IPS DF 4.7 (cell line): ENCODE measurements at regions not wholly inside any gene's neighbourhood (a gene's known extent, or its start where the extent isn't known, plus 50 kb on each side); places are given as distances from the start of the nearest gene placed in this dataset.
"Not testable (repeated sequence)": the region's sequence is repeated elsewhere in the genome, so short reads cannot be mapped to it uniquely, and the experiment has no call there.

ENCODE experiments used
- DNase-seq: peaks from one replicate; pipeline ENCODE4 v3.0.0-alpha.2; 2013; ENCODE audit warnings: low spot score; ENCODE audit errors: extremely low read depth

DNA sequence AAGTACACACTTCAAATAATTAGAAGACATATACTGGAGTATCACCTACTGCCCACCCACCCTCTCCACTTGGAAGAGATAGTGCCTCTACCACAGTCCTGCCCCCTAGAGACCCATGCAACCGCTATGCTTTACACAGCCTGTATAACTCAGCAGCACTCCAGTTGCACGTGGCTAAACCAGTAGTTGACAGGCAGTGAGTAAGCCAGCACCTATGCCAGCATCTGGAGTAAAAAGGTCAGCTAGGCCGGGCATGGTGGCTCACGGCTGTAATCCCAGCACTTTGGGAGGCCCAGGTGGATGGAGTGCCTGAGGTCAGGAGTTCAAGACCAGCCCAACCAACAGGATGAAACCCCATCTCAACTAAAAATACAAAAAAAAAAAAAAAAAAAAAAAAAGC, 356.4 kb downstream of the NR2F1-AS1 start:
- DNase-seq = no peak

GRCh38 chr5:93221773-93222172, 359.2 kb downstream of the NR2F1-AS1 start:
- DNase-seq = no peak

DNA sequence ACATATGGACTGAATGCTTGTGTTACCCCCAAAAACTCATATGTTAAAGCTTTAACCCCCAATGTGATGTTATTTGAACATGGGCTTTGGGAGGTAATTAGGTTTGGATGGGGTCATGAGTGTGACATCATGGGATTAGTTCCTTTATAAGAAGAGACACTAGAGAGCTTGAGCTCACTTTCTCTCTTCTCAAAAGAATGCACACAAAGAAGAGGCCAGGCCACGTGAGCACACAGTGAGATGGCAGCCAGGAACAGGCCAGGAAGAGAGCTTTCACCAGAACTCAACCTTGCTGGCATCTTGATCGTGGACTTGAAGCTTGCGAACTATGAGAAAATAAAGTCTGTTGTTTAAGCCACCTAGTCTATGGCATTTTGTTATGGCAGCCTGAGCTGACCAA, 360.6 kb downstream of the NR2F1-AS1 start:
- DNase-seq = no peak

GRCh38 chr5:93219641-93220145, 361.3 kb downstream of the NR2F1-AS1 start:
- no peak for DNase-seq

- DNase-seq = not testable (repeated sequence)
Measured at GRCh38 chr5:93213111-93213794, 367.8 kb downstream of the NR2F1-AS1 start.

GRCh38 chr5:93209476-93209875, 371.5 kb downstream of the NR2F1-AS1 start:
- no peak for DNase-seq

- no peak for DNase-seq
Measured at GRCh38 chr5:93208141-93208751, 372.8 kb downstream of the NR2F1-AS1 start.

- no peak for DNase-seq
Measured at GRCh38 chr5:93206203-93206602, 374.8 kb downstream of the NR2F1-AS1 start.

- no peak for DNase-seq
Measured at GRCh38 chr5:93201061-93201460, 380.0 kb downstream of the NR2F1-AS1 start.

DNA sequence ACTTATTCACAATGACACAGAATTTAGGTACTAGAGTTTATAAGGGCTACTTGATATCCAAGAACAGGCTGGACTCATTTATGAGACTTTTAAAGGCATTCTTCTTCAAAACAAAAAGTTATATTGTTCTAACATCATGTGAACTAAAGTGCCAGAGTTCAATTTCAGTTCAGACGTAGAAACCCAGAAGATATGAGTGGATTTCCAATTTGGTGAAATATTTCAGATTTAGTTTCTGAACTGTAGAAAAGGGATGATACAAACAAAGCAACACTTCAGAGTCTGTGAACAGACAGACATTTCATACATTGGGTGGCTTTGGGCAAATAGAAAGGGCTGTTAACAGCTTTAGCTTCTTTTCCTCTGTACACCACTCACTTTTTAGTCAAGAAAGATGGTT, 384.0 kb downstream of the NR2F1-AS1 start:
- DNase-seq = no peak

DNA sequence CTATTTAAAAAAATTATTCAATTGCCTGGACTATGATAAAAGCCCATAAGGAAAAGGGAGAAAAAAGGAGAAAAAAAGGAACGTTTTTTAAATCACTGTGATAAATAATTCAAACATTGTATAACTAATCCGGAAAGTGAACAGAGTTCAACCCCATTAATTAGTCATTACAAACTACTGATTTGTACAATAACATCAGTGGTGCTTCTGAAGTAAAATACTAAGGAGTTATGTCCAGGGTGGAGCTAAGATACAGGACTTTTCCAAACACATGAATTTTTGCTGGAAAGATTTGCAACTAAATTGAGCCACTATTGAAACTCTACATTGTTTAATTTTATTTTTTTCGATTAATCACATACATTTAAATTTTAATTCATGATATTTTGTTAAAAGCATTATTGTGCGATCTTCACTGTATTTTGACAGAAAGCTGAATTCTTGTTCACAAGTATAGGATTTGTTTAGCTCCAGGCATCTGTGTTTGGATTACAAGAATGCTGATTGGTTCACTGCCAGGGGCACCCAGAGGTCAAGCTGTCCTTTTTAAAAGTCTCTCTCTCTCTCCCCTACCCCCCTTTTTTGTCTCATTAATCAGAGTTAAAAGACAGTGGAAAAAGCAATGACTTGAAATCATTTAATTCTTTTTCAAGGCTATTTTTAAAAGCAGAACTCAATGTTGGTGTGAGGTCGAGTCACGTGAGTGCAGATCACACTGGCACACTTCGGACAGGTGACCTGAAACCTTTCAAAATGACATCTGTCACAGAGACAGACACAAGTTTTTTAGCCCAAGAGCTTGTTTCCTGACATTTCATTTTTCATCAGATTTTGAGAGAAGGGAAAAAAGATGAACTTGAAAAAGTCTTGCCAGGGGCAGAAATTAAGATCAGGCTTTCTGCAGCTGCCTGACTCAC, 387.3 kb downstream of the NR2F1-AS1 start:
- DNase-seq = no peak

GRCh38 chr5:93192683-93193082, 388.3 kb downstream of the NR2F1-AS1 start:
- no peak for DNase-seq

GRCh38 chr5:93192087-93192486, 388.9 kb downstream of the NR2F1-AS1 start:
- no peak for DNase-seq

GRCh38 chr5:93191035-93191817, 389.8 kb downstream of the NR2F1-AS1 start:
- DNase-seq = no peak

DNA sequence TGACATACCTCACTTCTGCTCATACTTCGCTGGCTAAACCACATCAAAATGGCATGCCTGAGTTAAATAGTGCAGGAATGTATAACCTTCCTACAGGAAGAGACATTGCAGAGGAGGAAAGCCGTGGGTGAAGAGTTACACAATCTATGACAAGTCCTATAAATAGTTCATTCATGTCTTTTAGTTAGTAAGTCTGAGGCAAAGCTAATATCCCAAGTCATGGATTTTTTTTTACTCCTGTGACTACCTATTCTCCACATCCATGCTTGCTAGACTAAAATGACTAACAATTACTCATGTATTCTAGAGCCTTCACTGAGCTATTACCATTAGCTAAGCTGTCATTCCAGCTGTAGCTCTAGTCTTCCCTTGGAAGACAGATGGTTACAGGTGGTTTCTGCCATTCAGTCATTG, 391.3 kb downstream of the NR2F1-AS1 start:
- no peak for DNase-seq

DNA sequence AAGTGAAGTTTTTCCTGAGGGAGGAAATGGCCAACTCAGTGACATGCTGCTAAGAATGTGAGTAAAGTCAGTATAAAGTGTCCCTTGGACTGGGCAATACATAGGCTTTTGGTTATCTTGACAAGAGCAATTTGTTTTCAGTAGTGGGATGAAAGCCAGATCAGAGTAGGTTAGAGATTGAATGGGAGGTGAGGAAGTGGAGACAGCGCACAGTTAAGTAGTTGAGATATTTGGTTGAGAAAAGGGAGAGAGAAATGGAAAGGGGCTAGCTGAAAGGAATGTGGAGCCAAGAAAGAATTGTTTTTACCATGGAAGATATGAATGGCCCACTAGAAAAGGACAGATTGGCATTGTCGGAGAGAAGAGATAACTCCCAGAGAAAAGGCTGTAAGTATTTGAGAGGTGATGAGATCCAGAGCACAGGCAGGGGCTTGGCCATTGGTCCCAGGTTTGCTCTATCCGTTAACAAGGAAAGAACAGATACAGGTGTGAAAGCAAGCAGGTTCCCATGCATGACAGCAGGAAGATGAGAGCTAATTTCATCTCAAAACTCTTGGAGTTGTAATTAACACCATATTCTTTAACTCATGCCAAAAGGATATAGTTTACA, 392.0 kb downstream of the NR2F1-AS1 start:
- DNase-seq = no peak

- no peak for DNase-seq
Measured at GRCh38 chr5:93186076-93186682, 394.8 kb downstream of the NR2F1-AS1 start.

GRCh38 chr5:93184041-93184440, 397.0 kb downstream of the NR2F1-AS1 start:
- DNase-seq = no peak

DNA sequence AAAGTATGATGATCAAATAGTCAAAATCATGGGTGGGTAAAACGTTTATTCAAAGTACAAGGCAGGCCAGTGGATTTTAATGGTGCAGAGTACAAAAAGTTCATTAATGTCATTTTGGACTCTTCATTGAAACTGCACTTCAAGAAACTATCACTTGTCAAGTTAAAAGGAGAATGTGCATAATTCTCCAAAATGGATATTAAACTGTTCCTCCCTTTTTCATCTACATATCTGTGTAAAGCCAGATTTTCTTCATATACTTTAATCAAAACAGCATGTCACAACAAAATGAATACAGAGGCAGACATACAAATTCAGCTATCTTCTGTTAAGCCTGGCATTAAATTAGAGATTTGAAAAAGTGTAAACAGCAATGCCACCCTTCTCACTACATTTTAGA, 401.6 kb downstream of the NR2F1-AS1 start:
- DNase-seq = no peak

DNA sequence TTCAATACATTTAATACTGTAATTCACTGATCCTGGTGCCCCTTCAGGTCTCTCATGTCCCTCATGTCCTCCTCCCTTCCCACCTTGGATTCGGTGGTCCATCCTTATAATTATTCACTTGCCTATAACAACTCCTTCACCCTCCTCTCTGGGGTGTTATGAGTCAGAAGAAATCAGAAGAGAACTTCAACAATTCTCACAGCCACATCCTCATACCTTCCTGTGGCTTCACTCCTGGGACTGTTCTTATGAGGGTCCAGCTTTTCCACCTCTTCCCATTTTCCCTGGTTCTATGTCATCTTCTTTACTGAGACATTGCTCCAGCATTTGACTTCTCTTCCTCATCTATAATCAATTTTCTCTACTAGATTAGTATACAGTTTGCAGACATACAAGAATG, 406.1 kb downstream of the NR2F1-AS1 start:
- DNase-seq = no peak
